H1 (cell line): ENCODE measurements at regions not wholly inside any gene's neighbourhood (a gene's known extent, or its start where the extent isn't known, plus 50 kb on each side); places are given as distances from the start of the nearest gene placed in this dataset.

Source experiments
- CTCF ChIA-PET: fragments of 300-600 bp; sonication (Branson Sonifier 250); formaldehyde crosslinking; loops from one replicate; lab custom pipeline; 2021; ENCODE audit not compliant: partially characterized antibody; lab: Charles Lee
- POLR2A ChIA-PET: fragments of 300-600 bp; sonication (Branson Sonifier 250); formaldehyde crosslinking; loops from one replicate; lab custom pipeline; 2021; ENCODE audit warnings: inconsistent platforms; ENCODE audit not compliant: partially characterized antibody; lab: Charles Lee
- DNase-seq, 2 experiments: peaks; one replicate each; pipeline versions ENCODE4 v3.0.0 to v3.0.0-alpha.2; 2010 to 2022; ENCODE audit warnings: low spot score in 2 of 2, low read depth in 1 of 2, mixed read lengths in 1 of 2
- FAIRE-seq: peaks from 2 replicates; lab custom pipeline; 2011; peaks lifted over from hg19 to GRCh38; lab: Jason Lieb, UNC
- H2AFZ ChIP-seq: 2 replicates; pipeline ENCODE4 v1.8.1; 2012; ENCODE audit warnings: low read length, inconsistent platforms
- H2AK5ac ChIP-seq: 2 replicates; pipeline ENCODE4 v1.6.1; 2013; ENCODE audit warnings: low read depth, low read length
- H2BK120ac ChIP-seq: replicated peaks from 2 replicates; pipeline ENCODE3; 2013; ENCODE audit warnings: low read depth, low read length, inconsistent platforms
- H2BK12ac ChIP-seq: 2 replicates; pipeline ENCODE4 v1.6.1; 2013; ENCODE audit warnings: low read depth, low read length
- H2BK15ac ChIP-seq: 2 replicates; pipeline ENCODE4 v1.6.1; 2013; ENCODE audit warnings: low read length
- H2BK20ac ChIP-seq: 2 replicates; pipeline ENCODE4 v1.6.1; 2013; ENCODE audit warnings: low read length
- H2BK5ac ChIP-seq: 2 replicates; pipeline ENCODE4 v1.6.1; 2013; ENCODE audit warnings: low read depth, low read length
- H3K14ac ChIP-seq: 2 replicates; pipeline ENCODE4 v1.6.1; 2013; ENCODE audit warnings: inconsistent platforms; ENCODE audit not compliant: insufficient read length
- H3K18ac ChIP-seq: 2 replicates; pipeline ENCODE4 v1.6.1; 2013; ENCODE audit warnings: low read length; ENCODE audit errors: extremely low read depth
- H3K23ac ChIP-seq: 2 replicates; pipeline ENCODE4 v1.6.1; 2013; ENCODE audit warnings: inconsistent platforms; ENCODE audit not compliant: insufficient read length
- H3K23me2 ChIP-seq: 2 replicates; pipeline ENCODE4 v1.6.1; 2013; ENCODE audit warnings: low read depth, low read length
- H3K27ac ChIP-seq: 2 replicates; pipeline ENCODE4 v1.6.1; 2011; ENCODE audit warnings: low read depth, low read length, inconsistent platforms
- H3K27me3 ChIP-seq, 4 experiments: replicated peaks in 1 of 4; 1 replicate in 1 of 4; 2 replicates in 3 of 4; pipeline versions ENCODE4 v1.6.1 to v1.8.1; 2011 to 2013; ENCODE audit warnings: low read length in 3 of 4, mild to moderate bottlenecking in 3 of 4, inconsistent platforms in 2 of 4, mixed read lengths in 2 of 4, moderate library complexity in 1 of 4; ENCODE audit not compliant: control insufficient read depth in 3 of 4, insufficient read depth in 3 of 4; ENCODE audit errors: extremely low read depth in 1 of 4
- H3K36me3 ChIP-seq, 4 experiments: 2 replicates each; pipeline versions ENCODE4 v1.6.1 to v1.8.1; 2011 to 2013; ENCODE audit warnings: mild to moderate bottlenecking in 4 of 4, low read length in 3 of 4, moderate library complexity in 2 of 4, control low read depth in 1 of 4, inconsistent platforms in 1 of 4; ENCODE audit not compliant: insufficient read depth in 4 of 4, control insufficient read depth in 2 of 4
- H3K4ac ChIP-seq: replicated peaks from 2 replicates; pipeline ENCODE3; 2013; ENCODE audit warnings: low read length, low read depth, mixed read lengths, inconsistent platforms; ENCODE audit not compliant: insufficient read length
- H3K4me1 ChIP-seq, 4 experiments: replicated peaks in 1 of 4; 1 replicate in 1 of 4; 2 replicates in 3 of 4; pipeline versions ENCODE4 v1.6.1 to v1.8.1; 2011 to 2013; ENCODE audit warnings: low read length in 3 of 4, inconsistent platforms in 2 of 4, mixed read lengths in 1 of 4; ENCODE audit not compliant: insufficient read depth in 4 of 4, control insufficient read depth in 3 of 4
- H3K4me2 ChIP-seq, 2 experiments: 2 replicates each; pipeline versions ENCODE4 v1.6.1 to v1.8.1; 2011 to 2013; ENCODE audit warnings: low read depth in 2 of 2, low read length in 2 of 2, control low read depth in 1 of 2, inconsistent platforms in 1 of 2, mild to moderate bottlenecking in 1 of 2; ENCODE audit not compliant: insufficient read depth in 1 of 2
- H3K4me3 ChIP-seq, 4 experiments: fragments of 200-600, 300-600 bp in 1 of 4; sonication (generic), shearing (Covaris generic), sonication (Bioruptor Twin) in 1 of 4; 2 replicates each; pipeline versions ENCODE4 v1.5.1 to v1.8.1; 2011 to 2016; ENCODE audit warnings: low read length in 4 of 4, low read depth in 3 of 4, control low read depth in 2 of 4, inconsistent platforms in 2 of 4, mild to moderate bottlenecking in 2 of 4, mixed read lengths in 1 of 4, moderate library complexity in 1 of 4; ENCODE audit not compliant: insufficient read depth in 2 of 4; ENCODE audit errors: extremely low read depth in 1 of 4
- H3K56ac ChIP-seq: replicated peaks from 2 replicates; pipeline ENCODE3; 2013; ENCODE audit warnings: low read depth, mild to moderate bottlenecking, mixed read lengths, low read length, inconsistent platforms; ENCODE audit not compliant: insufficient read length
- H3K79me1 ChIP-seq: 2 replicates; pipeline ENCODE4 v1.6.1; 2013; ENCODE audit warnings: low read depth, low read length, control low read depth
- H3K79me2 ChIP-seq, 2 experiments: 2 replicates each; pipeline versions ENCODE4 v1.6.1 to v1.8.1; 2012 to 2013; ENCODE audit warnings: low read length in 2 of 2, mild to moderate bottlenecking in 2 of 2, inconsistent platforms in 1 of 2; ENCODE audit not compliant: insufficient read depth in 2 of 2, control insufficient read depth in 1 of 2
- H3K9ac ChIP-seq, 4 experiments: replicated peaks in 1 of 4; 1 replicate in 1 of 4; 2 replicates in 3 of 4; pipeline versions ENCODE4 v1.6.1 to v1.8.1; 2011 to 2013; ENCODE audit warnings: low read depth in 3 of 4, low read length in 3 of 4, control low read depth in 2 of 4, mild to moderate bottlenecking in 2 of 4, moderate library complexity in 2 of 4, inconsistent platforms in 1 of 4; ENCODE audit errors: extremely low read depth in 1 of 4
- H3K9me3 ChIP-seq, 2 experiments: 2 replicates each; pipeline versions ENCODE4 v1.6.1 to v1.8.1; 2012 to 2013; ENCODE audit warnings: mild to moderate bottlenecking in 2 of 2, moderate library complexity in 2 of 2, control low read depth in 1 of 2, inconsistent platforms in 1 of 2, low read depth in 1 of 2, low read length in 1 of 2, mixed read lengths in 1 of 2; ENCODE audit not compliant: insufficient read depth in 2 of 2
- H4K20me1 ChIP-seq, 2 experiments: replicated peaks in 1 of 2; 2 replicates each; pipeline versions ENCODE3 to v1.8.1; 2011 to 2013; ENCODE audit warnings: inconsistent platforms in 2 of 2, low read length in 2 of 2, mild to moderate bottlenecking in 1 of 2; ENCODE audit not compliant: insufficient read depth in 2 of 2, control insufficient read depth in 1 of 2
- H4K5ac ChIP-seq: 2 replicates; pipeline ENCODE4 v1.6.1; 2013; ENCODE audit warnings: low read length, low read depth, mixed read lengths, inconsistent platforms; ENCODE audit not compliant: insufficient read length
- H4K8ac ChIP-seq: 2 replicates; pipeline ENCODE4 v1.8.0; 2013; ENCODE audit warnings: mild to moderate bottlenecking, moderate library complexity, low read length, inconsistent platforms; ENCODE audit not compliant: insufficient read depth; ENCODE audit errors: extremely low read depth
- H4K91ac ChIP-seq: replicated peaks from 2 replicates; pipeline ENCODE3; 2013; ENCODE audit warnings: low read length, mixed read lengths, inconsistent platforms; ENCODE audit not compliant: insufficient read length
- EP300 ChIP-seq, 2 experiments: IDR thresholded peaks; 1 replicate in 1 of 2; 2 replicates in 1 of 2; pipeline ENCODE4 v1.6.1; 2011 to 2012; ENCODE audit warnings: low read depth in 2 of 2, low read length in 2 of 2, mild to moderate bottlenecking in 2 of 2, borderline replicate concordance in 1 of 2, inconsistent platforms in 1 of 2, moderate library complexity in 1 of 2
- TAF7 ChIP-seq: optimal IDR thresholded peaks from 2 replicates; pipeline ENCODE3; 2011; ENCODE audit warnings: low read depth, mild to moderate bottlenecking, inconsistent platforms, low read length, moderate library complexity, borderline replicate concordance
- WGBS, 2 experiments: shearing (Covaris generic) in 1 of 2; methylation state at CpG; one replicate each; pipeline versions ENCODE4 v1.1.6 to v1.1.7; 2013 to 2015; ENCODE audit warnings: low lambda C conversion rate in 2 of 2, mixed read lengths in 2 of 2, inconsistent platforms in 1 of 2, low coverage in 1 of 2, missing lambda C conversion rate in 1 of 2; ENCODE audit not compliant: insufficient replicate concordance in 2 of 2, insufficient coverage in 1 of 2, insufficient read length in 1 of 2; ENCODE audit errors: extremely low coverage in 1 of 2, missing lambda C conversion rate in 1 of 2; 5-methylcytosine and 5-hydroxymethylcytosine counted together

GRCh38 chr3:59608356-59608755 lies 558.5 kb upstream of the CFAP20DC start:
- Histone ChIP-seq H2BK20ac (no peak overlapping the region), H3K27ac (no peak overlapping the region), H3K4me1 (no peaks in the 10 kb centered on the region), H3K79me2 (no peaks in the 10 kb centered on the region), H2BK12ac (no peak overlapping the region), H3K4ac (no peak overlapping the region), H3K4me3 (no peak overlapping the region), H2BK15ac (no peak overlapping the region), H4K8ac (no peak overlapping the region), H2BK120ac (no peak overlapping the region), H4K5ac (no peak overlapping the region), H2AFZ (no peak overlapping the region), H3K56ac (no peak overlapping the region), H3K23ac (no peak overlapping the region), H2AK5ac (no peak overlapping the region), H3K79me1 (no peaks in the 10 kb centered on the region), H3K18ac (no peak overlapping the region), H3K9me3 (peaks cover 6 to 7% of the 10 kb centered on the region in 2 experiments), H4K20me1 (no peaks in the 10 kb centered on the region), H2BK5ac (no peak overlapping the region), H3K27me3 (no peaks in the 10 kb centered on the region), H3K23me2 (no peaks in the 10 kb centered on the region), H3K36me3 (no peaks in the 10 kb centered on the region), H4K91ac (no peak overlapping the region), H3K14ac (no peak overlapping the region), H3K9ac (no peak overlapping the region), H3K4me2 (no peak overlapping the region)
- ChIA-PET CTCF (interaction anchor here (0.6 to 1.9 kb wide), 7 partner anchors 18 to 282 kb away, joined by 3 to 7 read pairs (median 3); no protein-coding TSS in a partner anchor), POLR2A (no interaction called here)
- DNase-seq, result no peak
- FAIRE-seq, result no peak
- 86% methylated on average over 6 of the region's 6 CpGs; no CpG with 5 or more reads in 1 of the 2 experiments for WGBS, 2 experiments
- TF ChIP-seq TAF7 (no peak), EP300 (IDR thresholded peaks at IDR 0.05; ENCODE audit: borderline replicate concordance in 1 of 2, low read depth in 2 of 2, low read length in 2 of 2) (no peak)
